ENCODE measurements at regions not wholly inside any gene's neighbourhood (a gene's known extent, or its start where the extent isn't known, plus 50 kb on each side); places are given as distances from the start of the nearest gene placed in this dataset.

DNA sequence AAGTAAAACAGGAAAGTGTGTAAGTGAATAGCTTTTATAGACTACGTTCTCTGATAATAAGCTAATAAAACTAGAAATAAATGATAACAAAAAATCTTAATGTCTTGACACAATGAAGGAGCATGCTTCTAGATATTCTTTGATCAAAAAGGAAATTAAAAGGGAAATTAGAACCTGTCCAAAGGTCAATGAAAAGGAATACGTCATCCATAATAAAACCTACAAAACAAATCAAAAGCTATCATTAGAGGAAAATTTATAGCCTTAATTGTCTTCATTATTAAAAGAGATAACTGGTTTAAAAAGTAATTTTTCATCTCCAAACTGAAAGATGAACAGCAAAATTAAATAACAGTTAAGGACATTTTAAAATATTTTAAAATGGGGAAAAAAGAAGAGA is 196.3 kb upstream of the BTBD3 start:
- no peak overlapping the region for H3K4me3 ChIP-seq (ENCODE audit: low read length, poor library complexity, severe bottlenecking)
- no peak overlapping the region for H3K4me2 ChIP-seq (ENCODE audit: low read depth, low read length, poor library complexity, severe bottlenecking)
- no peak overlapping the region for H2AFZ ChIP-seq (ENCODE audit: low read length)
- peaks cover under 1% of the 10 kb centered on the region for H3K4me1 ChIP-seq (ENCODE audit: insufficient read depth, low read length, poor library complexity, severe bottlenecking)
- no peaks in the 10 kb centered on the region for H4K20me1 ChIP-seq (ENCODE audit: insufficient read depth, low read length, poor library complexity, severe bottlenecking)
- H3K36me3 ChIP-seq (ENCODE audit: insufficient read depth, low read length), result no peaks in the 10 kb centered on the region
- H3F3A ChIP-seq (ENCODE audit: low read depth), result no peaks in the 10 kb centered on the region
- no peaks in the 10 kb centered on the region for H3K27me3 ChIP-seq (ENCODE audit: insufficient read depth, low read length, poor library complexity, severe bottlenecking)
- no peaks in the 10 kb centered on the region for H3K79me2 ChIP-seq (ENCODE audit: insufficient read depth, low read length)
- H3K9ac ChIP-seq (ENCODE audit: low read depth, low read length, poor library complexity, severe bottlenecking), result no peak overlapping the region
- TF ChIP-seq, protein P1, sequence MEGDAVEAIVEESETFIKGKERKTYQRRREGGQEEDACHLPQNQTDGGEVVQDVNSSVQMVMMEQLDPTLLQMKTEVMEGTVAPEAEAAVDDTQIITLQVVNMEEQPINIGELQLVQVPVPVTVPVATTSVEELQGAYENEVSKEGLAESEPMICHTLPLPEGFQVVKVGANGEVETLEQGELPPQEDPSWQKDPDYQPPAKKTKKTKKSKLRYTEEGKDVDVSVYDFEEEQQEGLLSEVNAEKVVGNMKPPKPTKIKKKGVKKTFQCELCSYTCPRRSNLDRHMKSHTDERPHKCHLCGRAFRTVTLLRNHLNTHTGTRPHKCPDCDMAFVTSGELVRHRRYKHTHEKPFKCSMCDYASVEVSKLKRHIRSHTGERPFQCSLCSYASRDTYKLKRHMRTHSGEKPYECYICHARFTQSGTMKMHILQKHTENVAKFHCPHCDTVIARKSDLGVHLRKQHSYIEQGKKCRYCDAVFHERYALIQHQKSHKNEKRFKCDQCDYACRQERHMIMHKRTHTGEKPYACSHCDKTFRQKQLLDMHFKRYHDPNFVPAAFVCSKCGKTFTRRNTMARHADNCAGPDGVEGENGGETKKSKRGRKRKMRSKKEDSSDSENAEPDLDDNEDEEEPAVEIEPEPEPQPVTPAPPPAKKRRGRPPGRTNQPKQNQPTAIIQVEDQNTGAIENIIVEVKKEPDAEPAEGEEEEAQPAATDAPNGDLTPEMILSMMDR (conservative IDR thresholded peaks at IDR 0.05; ENCODE audit: low read length), result no peak
- TF ChIP-seq EZH2phosphoT487 (IDR thresholded peaks at IDR 0.05; ENCODE audit: borderline replicate concordance), result no peak
- H3K9me3 ChIP-seq (ENCODE audit: insufficient read depth, low read depth, low read length), result no peaks in the 10 kb centered on the region
- H3K9me2 ChIP-seq (replicated peaks; ENCODE audit: low read depth, low read length), result 0 out of 2 replicates have a peak, but pooled peaks cover 2% of the 10 kb centered on the region

DNA sequence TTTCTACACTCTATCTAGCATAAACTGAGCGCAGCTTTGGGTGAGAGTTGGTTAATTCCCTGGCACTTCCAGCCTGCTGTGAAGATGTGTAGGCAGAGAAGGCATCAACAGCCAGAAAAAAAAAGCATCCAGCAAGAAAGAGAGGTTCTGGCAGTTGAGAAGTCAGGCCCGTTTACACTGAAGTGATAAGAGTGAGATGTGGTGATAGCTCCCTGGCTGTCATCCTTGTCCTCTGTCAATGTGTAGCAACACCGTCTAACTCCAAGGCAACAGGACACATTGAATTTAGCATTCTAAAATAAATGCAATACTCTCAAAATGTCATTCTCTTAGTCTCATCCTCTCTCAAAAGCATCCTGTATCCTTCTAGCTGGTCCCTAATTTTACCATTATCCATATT is 193.6 kb upstream of the BTBD3 start:
- Histone ChIP-seq H3K9ac (ENCODE audit: low read depth, low read length, poor library complexity, severe bottlenecking) (no peak overlapping the region), H3F3A (ENCODE audit: low read depth) (no peaks in the 10 kb centered on the region), H3K36me3 (ENCODE audit: insufficient read depth, low read length) (no peaks in the 10 kb centered on the region), H3K9me2 (replicated peaks; ENCODE audit: low read depth, low read length) (0 out of 2 replicates have a peak, but pooled peaks cover 2% of the 10 kb centered on the region), H3K4me1 (ENCODE audit: insufficient read depth, low read length, poor library complexity, severe bottlenecking) (no peaks in the 10 kb centered on the region), H3K27me3 (ENCODE audit: insufficient read depth, low read length, poor library complexity, severe bottlenecking) (no peaks in the 10 kb centered on the region), H3K79me2 (ENCODE audit: insufficient read depth, low read length) (no peaks in the 10 kb centered on the region), H3K4me3 (ENCODE audit: low read length, poor library complexity, severe bottlenecking) (no peak overlapping the region), H3K4me2 (ENCODE audit: low read depth, low read length, poor library complexity, severe bottlenecking) (no peak overlapping the region), H4K20me1 (ENCODE audit: insufficient read depth, low read length, poor library complexity, severe bottlenecking) (no peaks in the 10 kb centered on the region), H3K9me3 (ENCODE audit: insufficient read depth, low read depth, low read length) (no peaks in the 10 kb centered on the region), H2AFZ (ENCODE audit: low read length) (no peak overlapping the region)
- TF ChIP-seq, protein P1 (conservative IDR thresholded peaks at IDR 0.05; ENCODE audit: low read length), result no peak

DNA sequence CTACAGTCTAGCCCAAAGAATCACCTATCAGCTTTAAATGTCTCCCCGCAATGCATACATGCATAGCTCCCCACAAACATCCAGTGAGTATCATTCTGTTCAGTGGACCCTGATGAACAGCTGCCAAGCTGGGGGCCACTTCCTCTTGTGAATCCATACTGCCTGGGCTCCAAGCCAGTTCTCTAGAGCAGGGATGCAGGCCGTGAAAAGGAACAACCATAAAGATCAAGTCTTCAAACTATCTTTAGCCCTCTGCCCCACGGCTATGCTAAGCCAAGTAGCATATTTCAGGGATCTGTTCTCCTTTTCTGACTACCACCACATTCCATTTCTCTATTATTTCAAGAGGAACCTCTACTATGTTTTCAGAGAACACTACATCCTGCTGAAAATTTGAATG is 191.7 kb upstream of the BTBD3 start:
- H3K79me2 ChIP-seq (ENCODE audit: insufficient read depth, low read length), result no peaks in the 10 kb centered on the region
- H3K9me3 ChIP-seq (ENCODE audit: insufficient read depth, low read depth, low read length), result no peaks in the 10 kb centered on the region
- H3K4me2 ChIP-seq (ENCODE audit: low read depth, low read length, poor library complexity, severe bottlenecking), result no peak overlapping the region
- no peak overlapping the region for H2AFZ ChIP-seq (ENCODE audit: low read length)
- H4K20me1 ChIP-seq (ENCODE audit: insufficient read depth, low read length, poor library complexity, severe bottlenecking), result no peaks in the 10 kb centered on the region
- no peaks in the 10 kb centered on the region for H3K36me3 ChIP-seq (ENCODE audit: insufficient read depth, low read length)
- TF ChIP-seq, protein P1 (conservative IDR thresholded peaks at IDR 0.05; ENCODE audit: low read length), result no peak
- no peak for TF ChIP-seq EZH2phosphoT487 (IDR thresholded peaks at IDR 0.05; ENCODE audit: borderline replicate concordance)
- H3K4me3 ChIP-seq (ENCODE audit: low read length, poor library complexity, severe bottlenecking), result no peak overlapping the region
- H3K9me2 ChIP-seq (replicated peaks; ENCODE audit: low read depth, low read length), result 0 out of 2 replicates have a peak, but pooled peaks cover 2% of the 10 kb centered on the region
- no peaks in the 10 kb centered on the region for H3F3A ChIP-seq (ENCODE audit: low read depth)
- no peaks in the 10 kb centered on the region for H3K4me1 ChIP-seq (ENCODE audit: insufficient read depth, low read length, poor library complexity, severe bottlenecking)
- no peaks in the 10 kb centered on the region for H3K27me3 ChIP-seq (ENCODE audit: insufficient read depth, low read length, poor library complexity, severe bottlenecking)
- H3K9ac ChIP-seq (ENCODE audit: low read depth, low read length, poor library complexity, severe bottlenecking), result no peak overlapping the region
